ENCODE measurements at regions not wholly inside any gene's neighbourhood (a gene's known extent, or its start where the extent isn't known, plus 50 kb on each side); places are given as distances from the start of the nearest gene placed in this dataset.

GRCh38 chr10:24114556-24114955 lies 94.4 kb upstream of the KIAA1217 start:
- TF ChIP-seq POLR2A (IDR thresholded peaks at IDR 0.05) (no peak), POLR2AphosphoS5 (IDR thresholded peaks at IDR 0.05) (no peak), CTCF (IDR thresholded peaks at IDR 0.05) (no peak)
